PC-9 (cell line): ENCODE measurements at regions not wholly inside any gene's neighbourhood (a gene's known extent, or its start where the extent isn't known, plus 50 kb on each side); places are given as distances from the start of the nearest gene placed in this dataset.

Source experiments
- BruUV-seq: library from RNA; stranded (reverse); fragments of 400-500 nt; replicated peaks from 2 replicates; lab custom pipeline; 2021; lab: Mats Ljungman, UMichigan
- CTCF ChIA-PET: fragments of 300-600 bp; sonication (Branson Sonifier 250); formaldehyde crosslinking; loops from one replicate; lab custom pipeline; 2022; ENCODE audit warnings: antibody characterized with exemption; lab: Charles Lee
- POLR2A ChIA-PET: fragments of 300-600 bp; sonication (Branson Sonifier 250); formaldehyde crosslinking; loops from one replicate; lab custom pipeline; 2022; ENCODE audit warnings: antibody characterized with exemption; ENCODE audit not compliant: unreplicated experiment; lab: Charles Lee
- DNase-seq, 2 experiments: peaks; one replicate each; pipeline versions ENCODE4 v3.0.0 to v3.0.0-alpha.2; 2015 to 2022; ENCODE audit warnings: mixed read lengths in 1 of 2
- H2AFZ ChIP-seq: fragments of 200-600 bp; sonication (generic); 2 replicates; pipeline ENCODE4 v1.8.1; 2017; ENCODE audit warnings: antibody characterized with exemption
- H3F3A ChIP-seq: fragments of 200-600 bp; sonication (generic); 2 replicates; pipeline ENCODE4 v1.8.1; 2017; ENCODE audit warnings: antibody characterized with exemption, mild to moderate bottlenecking, low read depth; ENCODE audit not compliant: insufficient read depth
- H3K27ac ChIP-seq: fragments of 200-600 bp; sonication (generic); 2 replicates; pipeline ENCODE4 v1.6.1; 2016; ENCODE audit warnings: mixed run types
- H3K27me3 ChIP-seq: fragments of 200-600 bp; sonication (generic); 2 replicates; pipeline ENCODE4 v1.6.1; 2016; ENCODE audit warnings: low read depth, mixed run types; ENCODE audit not compliant: insufficient read depth
- H3K36me3 ChIP-seq: fragments of 200-600 bp; sonication (generic); 2 replicates; pipeline ENCODE4 v1.6.1; 2016; ENCODE audit warnings: low read depth, mixed run types
- H3K4me1 ChIP-seq: fragments of 200-600 bp; sonication (generic); replicated peaks from 2 replicates; pipeline ENCODE4 v1.6.1; 2016; ENCODE audit warnings: mixed run types; ENCODE audit not compliant: insufficient read depth
- H3K4me2 ChIP-seq: fragments of 200-600 bp; sonication (generic); 2 replicates; pipeline ENCODE4 v1.6.1; 2017; ENCODE audit warnings: mixed run types
- H3K4me3 ChIP-seq: fragments of 200-600 bp; sonication (generic); 2 replicates; pipeline ENCODE4 v1.6.1; 2016; ENCODE audit warnings: mixed run types
- H3K79me2 ChIP-seq: fragments of 200-600 bp; sonication (generic); 2 replicates; pipeline ENCODE4 v1.6.1; 2017; ENCODE audit warnings: low read depth, mixed run types
- H3K9me2 ChIP-seq: fragments of 200-600 bp; sonication (generic); 2 replicates; pipeline ENCODE4 v1.8.1; 2017; ENCODE audit warnings: mild to moderate bottlenecking; ENCODE audit not compliant: insufficient read depth
- H3K9me3 ChIP-seq: fragments of 200-600 bp; sonication (generic); 2 replicates; pipeline ENCODE4 v1.8.1; 2016; ENCODE audit warnings: low read depth; ENCODE audit not compliant: insufficient read depth
- H4K20me1 ChIP-seq: fragments of 200-600 bp; sonication (generic); 2 replicates; pipeline ENCODE4 v1.8.1; 2017; ENCODE audit not compliant: insufficient read depth
- EZH2 ChIP-seq: fragments of 200-600 bp; sonication (generic); IDR thresholded peaks from 2 replicates; pipeline ENCODE4 v1.8.0; 2017; ENCODE audit warnings: antibody characterized with exemption, low read depth
- intact Hi-C: fragments of 100-400 bp; cut with micrococcal nuclease; formaldehyde crosslinking; loops from one replicate; pipeline ENCODE4 v1.10.0; 2022; ENCODE audit not compliant: unreplicated experiment
- TF ChIP-seq, protein P1 (sequence below): fragments of 200-600 bp; sonication (generic); conservative IDR thresholded peaks from 2 replicates; pipeline ENCODE4 v1.6.1; 2017; ENCODE audit warnings: mixed run types, antibody characterized with exemption, mild to moderate bottlenecking, moderate library complexity

DNA sequence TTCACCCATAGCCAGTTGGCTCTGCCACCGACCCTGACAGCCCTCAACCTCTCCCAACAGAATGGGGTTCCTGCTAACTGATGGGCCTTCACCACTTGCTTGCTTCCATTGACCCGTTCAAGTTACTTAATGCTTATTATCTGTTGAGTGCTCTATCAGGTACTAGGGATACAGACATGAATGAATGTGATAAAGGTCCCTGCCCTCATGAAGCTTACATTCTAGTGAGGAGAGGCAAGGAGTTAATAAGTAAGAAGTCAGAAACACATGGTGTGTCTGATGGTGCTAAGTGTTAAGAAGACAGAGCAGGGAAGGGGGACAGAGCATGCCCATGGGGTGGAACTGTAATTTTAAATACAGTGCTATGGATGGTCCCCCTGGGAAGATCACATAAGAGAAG is 107.5 kb upstream of the JUN start:
- ChIA-PET CTCF (no interaction called here), POLR2A (no interaction called here)
- Histone ChIP-seq H3K4me2 (no peak overlapping the region), H3K4me3 (no peak overlapping the region), H4K20me1 (no peaks in the 10 kb centered on the region), H3K27me3 (no peaks in the 10 kb centered on the region), H3F3A (peaks cover 10% of the 10 kb centered on the region; the same call in 1 of the 2 replicates), H3K4me1 (peaks cover 27% of the 10 kb centered on the region), H3K27ac (no peak overlapping the region), H3K79me2 (no peaks in the 10 kb centered on the region), H3K9me2 (no peaks in the 10 kb centered on the region), H2AFZ (no peak overlapping the region), H3K9me3 (no peaks in the 10 kb centered on the region; the same call in 1 of the 2 replicates), H3K36me3 (no peaks in the 10 kb centered on the region)
- intact Hi-C loops: no loop called here
- no TSS peak for BruUV-seq
- DNase-seq: no peak
- TF ChIP-seq, protein P1, sequence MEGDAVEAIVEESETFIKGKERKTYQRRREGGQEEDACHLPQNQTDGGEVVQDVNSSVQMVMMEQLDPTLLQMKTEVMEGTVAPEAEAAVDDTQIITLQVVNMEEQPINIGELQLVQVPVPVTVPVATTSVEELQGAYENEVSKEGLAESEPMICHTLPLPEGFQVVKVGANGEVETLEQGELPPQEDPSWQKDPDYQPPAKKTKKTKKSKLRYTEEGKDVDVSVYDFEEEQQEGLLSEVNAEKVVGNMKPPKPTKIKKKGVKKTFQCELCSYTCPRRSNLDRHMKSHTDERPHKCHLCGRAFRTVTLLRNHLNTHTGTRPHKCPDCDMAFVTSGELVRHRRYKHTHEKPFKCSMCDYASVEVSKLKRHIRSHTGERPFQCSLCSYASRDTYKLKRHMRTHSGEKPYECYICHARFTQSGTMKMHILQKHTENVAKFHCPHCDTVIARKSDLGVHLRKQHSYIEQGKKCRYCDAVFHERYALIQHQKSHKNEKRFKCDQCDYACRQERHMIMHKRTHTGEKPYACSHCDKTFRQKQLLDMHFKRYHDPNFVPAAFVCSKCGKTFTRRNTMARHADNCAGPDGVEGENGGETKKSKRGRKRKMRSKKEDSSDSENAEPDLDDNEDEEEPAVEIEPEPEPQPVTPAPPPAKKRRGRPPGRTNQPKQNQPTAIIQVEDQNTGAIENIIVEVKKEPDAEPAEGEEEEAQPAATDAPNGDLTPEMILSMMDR: no peak
- TF ChIP-seq EZH2: no peak

DNA sequence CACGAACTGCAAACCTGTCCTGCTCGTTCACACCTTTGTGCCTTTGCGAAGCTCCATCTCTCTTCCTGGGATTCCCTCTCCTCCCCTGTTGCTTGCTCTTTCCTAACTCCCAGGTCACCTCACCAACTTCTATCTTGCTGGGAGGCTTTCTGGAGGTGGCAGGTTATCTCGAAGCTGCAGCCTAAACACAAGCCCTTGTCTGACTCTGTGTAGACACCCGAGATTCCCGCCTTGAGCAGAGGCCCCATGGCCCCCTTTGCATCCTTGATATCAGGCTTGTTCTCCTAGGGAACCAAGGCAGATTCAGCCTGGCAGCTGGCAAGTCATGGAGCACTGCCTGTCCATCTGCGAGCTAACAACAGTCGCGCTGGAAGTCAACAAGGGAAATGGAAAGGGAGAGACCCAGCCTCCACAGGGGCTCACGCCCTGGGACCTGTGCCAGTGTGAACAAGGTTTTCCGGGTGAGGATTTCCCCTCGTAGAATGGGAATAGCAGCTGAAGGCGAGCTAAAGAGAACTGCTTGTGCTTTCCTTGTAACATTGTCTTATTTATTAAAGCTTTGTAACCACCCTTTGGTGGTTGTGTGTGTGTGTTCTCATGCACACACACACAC is 109.5 kb upstream of the JUN start:
- CTCF ChIA-PET: interaction anchor here (0.6 kb wide), 1 partner anchor 15 kb away, joined by 3 read pairs; no protein-coding TSS in a partner anchor
- peaks cover 29% of the 10 kb centered on the region for H3K4me1 ChIP-seq
- H3F3A ChIP-seq: peaks cover 13% of the 10 kb centered on the region; the same call in 1 of the 2 replicates
- H3K27ac ChIP-seq: no peak overlapping the region
- no peaks in the 10 kb centered on the region for H3K79me2 ChIP-seq
- intact Hi-C loops: no loop called here
- H3K4me3 ChIP-seq: no peak overlapping the region
- POLR2A ChIA-PET: no interaction called here
- no peaks in the 10 kb centered on the region for H3K27me3 ChIP-seq
- no peak for DNase-seq
- no TSS peak for BruUV-seq
- no peak overlapping the region for H3K4me2 ChIP-seq
- TF ChIP-seq, protein P1: no peak
- TF ChIP-seq EZH2: no peak
- H3K36me3 ChIP-seq: no peaks in the 10 kb centered on the region
- no peak overlapping the region for H2AFZ ChIP-seq
- no peaks in the 10 kb centered on the region; the same call in 1 of the 2 replicates for H3K9me3 ChIP-seq
- H3K9me2 ChIP-seq: no peaks in the 10 kb centered on the region
- no peaks in the 10 kb centered on the region for H4K20me1 ChIP-seq

DNA sequence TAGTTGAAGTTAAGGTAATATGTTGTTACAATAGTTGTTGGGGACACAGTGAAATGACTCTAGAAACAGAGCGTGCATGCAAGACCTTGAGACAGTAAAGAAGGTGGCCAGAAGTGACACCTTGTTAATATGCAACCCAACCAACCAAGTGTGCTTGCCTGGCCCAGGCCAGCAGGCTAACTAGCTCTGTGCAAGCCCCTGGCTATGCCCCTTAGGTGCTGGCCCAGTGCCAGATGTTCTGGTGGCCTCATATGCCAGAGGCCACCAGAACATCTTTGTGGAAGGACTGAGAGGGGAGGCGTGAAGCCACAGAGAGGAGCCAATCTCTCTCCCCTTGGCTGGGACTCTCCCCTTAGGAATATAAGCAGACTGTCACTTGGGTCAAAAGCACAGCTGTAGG is 111.2 kb upstream of the JUN start:
- no peaks in the 10 kb centered on the region for H3K27me3 ChIP-seq
- H2AFZ ChIP-seq: no peak overlapping the region
- no peak overlapping the region for H3K27ac ChIP-seq
- no peaks in the 10 kb centered on the region for H3K79me2 ChIP-seq
- intact Hi-C loops: no loop called here
- TF ChIP-seq EZH2: no peak
- TF ChIP-seq, protein P1: no peak
- BruUV-seq: no TSS peak
- H3K36me3 ChIP-seq: no peaks in the 10 kb centered on the region
- peaks cover 29% of the 10 kb centered on the region for H3K4me1 ChIP-seq
- H3K9me3 ChIP-seq: no peaks in the 10 kb centered on the region; the same call in 1 of the 2 replicates
- peak overlapping the region; percentile 4; the same call in 1 of the 2 replicates for H3K4me2 ChIP-seq
- H3F3A ChIP-seq: peaks cover 13% of the 10 kb centered on the region; the same call in 1 of the 2 replicates
- ChIA-PET POLR2A (interaction anchor here (2.0 kb wide), 1 partner anchor 12 kb away, joined by 10 read pairs; no protein-coding TSS in a partner anchor), CTCF (no interaction called here)
- H4K20me1 ChIP-seq: no peaks in the 10 kb centered on the region
- DNase-seq: no peak
- H3K4me3 ChIP-seq: no peak overlapping the region
- no peaks in the 10 kb centered on the region for H3K9me2 ChIP-seq
